Right lobe of liver (tissue), 4 donors: ENCODE measurements at regions not wholly inside any gene's neighbourhood (a gene's known extent, or its start where the extent isn't known, plus 50 kb on each side); places are given as distances from the start of the nearest gene placed in this dataset.

Experiments used
- CTCF ChIP-seq, 4 donors: fragments of 200-600 bp in 3 of 4; fragments of 450-650 bp in 1 of 4; IDR thresholded peaks; one replicate each; pipeline versions ENCODE4 v1.5.1 to v1.8.0; 2016 to 2022; ENCODE audit warnings: antibody characterized with exemption in 4 of 4, mild to moderate bottlenecking in 2 of 4
- POLR2A ChIP-seq: fragments of 450-650 bp; IDR thresholded peaks from one replicate; pipeline ENCODE4 v1.6.1; 2017; ENCODE audit warnings: antibody characterized with exemption, mild to moderate bottlenecking
- donor health status: DM: no; HTN: no; CAD: no.
- donor health status: DM: no; HTN: no; CAD: no.
- donor health status: DM: no; HTN: yes; CAD: no.

DNA sequence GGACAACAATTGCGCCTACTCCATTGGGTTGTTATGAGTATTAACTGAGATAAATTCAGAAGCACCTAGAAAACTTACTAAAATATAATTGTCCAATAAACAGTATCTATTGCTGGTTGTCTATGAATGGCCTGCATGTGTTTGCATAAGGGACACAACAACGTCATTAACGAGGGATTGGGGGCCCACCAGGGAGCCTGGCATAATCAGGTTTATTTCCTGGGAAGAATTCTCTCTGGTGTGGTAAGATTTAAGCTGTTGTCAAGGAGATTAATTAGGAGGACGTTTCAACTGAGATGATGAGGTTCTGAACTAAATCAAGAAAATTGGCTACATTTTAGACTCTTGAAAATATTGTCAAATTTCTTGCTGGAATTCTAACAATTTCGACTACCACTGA, 176.1 kb upstream of the CDIN1 start:
- TF ChIP-seq CTCF (IDR thresholded peaks at IDR 0.05), result no peak
- no peak for TF ChIP-seq POLR2A
